Endothelial cell of umbilical vein (primary cell): ENCODE measurements at regions not wholly inside any gene's neighbourhood (a gene's known extent, or its start where the extent isn't known, plus 50 kb on each side); places are given as distances from the start of the nearest gene placed in this dataset.

Experiments used
- BruUV-seq: library from RNA; stranded (reverse); fragments of 400-500 nt; replicated peaks from 2 replicates; lab custom pipeline; 2021; lab: Mats Ljungman, UMichigan
- CTCF ChIA-PET: fragments of 300-600, 350-600 bp; sonication (Branson Sonifier 250); formaldehyde crosslinking; loops from one replicate; lab custom pipeline; 2021; ENCODE audit warnings: antibody characterized with exemption, inconsistent platforms; lab: Charles Lee
- POLR2A ChIA-PET: fragments of 300-600, 350-600 bp; sonication (Branson Sonifier 250); formaldehyde crosslinking; loops from one replicate; lab custom pipeline; 2021; ENCODE audit warnings: antibody characterized with exemption, inconsistent platforms; lab: Charles Lee
- DNase-seq: peaks from one replicate; pipeline ENCODE4 v3.0.0-alpha.2; 2011; ENCODE audit warnings: low read depth, low spot score
- FAIRE-seq: peaks from 2 replicates; lab custom pipeline; 2011; peaks lifted over from hg19 to GRCh38; lab: Jason Lieb, UNC
- H2AFZ ChIP-seq: 2 replicates; pipeline ENCODE4 v1.6.0; 2012; ENCODE audit warnings: low read depth, low read length, control low read depth, inconsistent platforms
- H3K27ac ChIP-seq: 2 replicates; pipeline ENCODE4 v1.5.1; 2011; ENCODE audit warnings: low read depth, mild to moderate bottlenecking, control low read depth, low read length, moderate library complexity; ENCODE audit not compliant: insufficient read depth
- H3K27me3 ChIP-seq, 2 experiments: 2 replicates each; pipeline versions ENCODE4 v1.6.0 to v1.6.1; 2011; ENCODE audit warnings: low read length in 2 of 2, mixed read lengths in 1 of 2; ENCODE audit not compliant: control insufficient read depth in 2 of 2, insufficient read depth in 2 of 2
- H3K36me3 ChIP-seq, 2 experiments: 2 replicates in 1 of 2; 3 replicates in 1 of 2; pipeline ENCODE4 v1.5.1; 2011; ENCODE audit warnings: low read length in 2 of 2, mild to moderate bottlenecking in 1 of 2, moderate library complexity in 1 of 2; ENCODE audit not compliant: control insufficient read depth in 2 of 2, insufficient read depth in 2 of 2; ENCODE audit errors: extremely low read depth in 1 of 2
- H3K4me1 ChIP-seq: 3 replicates; pipeline ENCODE4 v1.5.1; 2011; ENCODE audit warnings: mild to moderate bottlenecking, low read length; ENCODE audit not compliant: control insufficient read depth, insufficient read depth; ENCODE audit errors: extremely low read depth
- H3K4me2 ChIP-seq: 2 replicates; pipeline ENCODE4 v1.6.1; 2011; ENCODE audit warnings: low read length, control low read depth, mixed read lengths; ENCODE audit not compliant: insufficient read depth
- H3K4me3 ChIP-seq, 3 experiments: fragments of 200-600 bp in 1 of 3; sonication (generic), shearing (Covaris generic) in 1 of 3; replicated peaks in 1 of 3; 2 replicates each; pipeline ENCODE4 v1.5.1; 2011 to 2016; ENCODE audit warnings: control low read depth in 3 of 3, low read length in 3 of 3, mild to moderate bottlenecking in 2 of 3, inconsistent platforms in 1 of 3, low read depth in 1 of 3, moderate library complexity in 1 of 3; ENCODE audit not compliant: insufficient read depth in 1 of 3
- H3K79me2 ChIP-seq: 2 replicates; pipeline ENCODE4 v1.6.0; 2012; ENCODE audit warnings: low read length, inconsistent platforms; ENCODE audit not compliant: control insufficient read depth, insufficient read depth
- H3K9ac ChIP-seq: replicated peaks from 2 replicates; pipeline ENCODE3; 2011; ENCODE audit warnings: low read length, control low read depth; ENCODE audit not compliant: insufficient read depth; ENCODE audit errors: extremely low read depth
- H3K9me1 ChIP-seq: replicated peaks from 3 replicates; pipeline ENCODE4 v1.6.0; 2011; ENCODE audit warnings: mild to moderate bottlenecking, low read length; ENCODE audit not compliant: control insufficient read depth, insufficient read depth; ENCODE audit errors: extremely low read depth
- H3K9me3 ChIP-seq: replicated peaks from 2 replicates; pipeline ENCODE4 v1.5.1; 2012; ENCODE audit warnings: low read length, inconsistent platforms; ENCODE audit not compliant: control insufficient read depth, insufficient read depth
- H4K20me1 ChIP-seq: replicated peaks from 2 replicates; pipeline ENCODE3; 2011; ENCODE audit warnings: mild to moderate bottlenecking, low read length; ENCODE audit not compliant: control insufficient read depth, insufficient read depth; ENCODE audit errors: extremely low read depth
- CTCF ChIP-seq, 2 donors: IDR thresholded peaks; 1 replicate in 1 of 2; 2 replicates in 1 of 2; pipeline ENCODE4 v1.5.1; 2011; ENCODE audit warnings: low read length in 2 of 2, mild to moderate bottlenecking in 2 of 2, moderate library complexity in 2 of 2, control low read depth in 1 of 2, inconsistent platforms in 1 of 2, low read depth in 1 of 2; ENCODE audit not compliant: insufficient read depth in 1 of 2; ENCODE audit errors: extremely low read depth in 1 of 2
- EZH2 ChIP-seq: IDR thresholded peaks from 2 replicates; pipeline ENCODE4 v1.6.1; 2012; ENCODE audit warnings: borderline replicate concordance, low read depth, mild to moderate bottlenecking, moderate library complexity, low read length, inconsistent platforms; ENCODE audit not compliant: severe bottlenecking
- FOS ChIP-seq: IDR thresholded peaks from 2 replicates; pipeline ENCODE4 v1.6.1; 2011; ENCODE audit warnings: mild to moderate bottlenecking, low read length, moderate library complexity, borderline replicate concordance; ENCODE audit not compliant: insufficient read depth
- GATA2 ChIP-seq: IDR thresholded peaks from 2 replicates; pipeline ENCODE4 v1.7.0; 2011; ENCODE audit warnings: low read depth, mild to moderate bottlenecking, moderate library complexity, mixed read lengths, low read length; ENCODE audit not compliant: insufficient read length, insufficient read depth
- JUN ChIP-seq: IDR thresholded peaks from 2 replicates; pipeline ENCODE4 v1.6.1; 2011; ENCODE audit warnings: borderline replicate concordance, low read depth; ENCODE audit not compliant: insufficient read length, insufficient read depth
- MAX ChIP-seq: IDR thresholded peaks from 2 replicates; pipeline ENCODE4 v1.6.1; 2011; ENCODE audit not compliant: insufficient read depth, insufficient read length
- MYC ChIP-seq: IDR thresholded peaks from one replicate; pipeline ENCODE4 v1.6.1; 2011; ENCODE audit warnings: mild to moderate bottlenecking, low read depth, low read length
- POLR2A ChIP-seq: IDR thresholded peaks from 2 replicates; pipeline ENCODE4 v1.6.1; 2012; ENCODE audit warnings: low read depth, mild to moderate bottlenecking, control low read depth, low read length
- POLR2AphosphoS5 ChIP-seq: IDR thresholded peaks from 2 replicates; pipeline ENCODE4 v1.6.1; 2012; ENCODE audit warnings: low read depth, mild to moderate bottlenecking, control low read depth, low read length, moderate library complexity; ENCODE audit not compliant: insufficient read depth
- dilution Hi-C: fragments of 300-500 bp; cut with MboI; formaldehyde crosslinking; loops from one replicate; pipeline ENCODE4 v1.15.0; 2019; ENCODE audit warnings: low sequenced_read_pairs; ENCODE audit not compliant: extremely low pct_ligation_motif_present
- intact Hi-C: fragments of 100-400 bp; cut with micrococcal nuclease; formaldehyde crosslinking; loops from one replicate; pipeline ENCODE4 v1.10.0; 2022

GRCh38 chr2:52097071-52097470, 1065.1 kb upstream of the NRXN1 start:
- Histone ChIP-seq H3K27ac (no peak overlapping the region), H3K9ac (no peak overlapping the region), H3K79me2 (no peaks in the 10 kb centered on the region), H3K4me1 (no peaks in the 10 kb centered on the region), H3K4me3 (no peak overlapping the region), H3K27me3 (no peaks in the 10 kb centered on the region), H3K9me3 (no peaks in the 10 kb centered on the region), H2AFZ (no peak overlapping the region), H3K4me2 (no peak overlapping the region), H3K9me1 (no peaks in the 10 kb centered on the region), H4K20me1 (no peaks in the 10 kb centered on the region), H3K36me3 (no peaks in the 10 kb centered on the region)
- FAIRE-seq (no peak), DNase-seq (no peak)
- ChIA-PET CTCF (no interaction called here), POLR2A (no interaction called here)
- no peak for TF ChIP-seq GATA2
- no peak for TF ChIP-seq EZH2
- no peak for TF ChIP-seq MAX
- TF ChIP-seq JUN = no peak
- TF ChIP-seq POLR2A = no peak
- no peak for TF ChIP-seq FOS
- no peak for TF ChIP-seq CTCF (IDR thresholded peaks at IDR 0.05; ENCODE audit: extremely low read depth in 1 of 2, insufficient read depth in 1 of 2, low read depth in 1 of 2, low read length in 2 of 2)
- TF ChIP-seq POLR2AphosphoS5 = no peak
- no peak for TF ChIP-seq MYC
- intact Hi-C loops = loop anchor here (2.0 kb wide), 1 partner anchor 74 kb away; no protein-coding TSS in a partner anchor
- dilution Hi-C loops = no loop called here
- no TSS peak for BruUV-seq
